Activated CD8-positive, alpha-beta T cell treated with anti-CD3 and anti-CD28 coated beads for 36 hours (primary cell): ENCODE measurements at regions not wholly inside any gene's neighbourhood (a gene's known extent, or its start where the extent isn't known, plus 50 kb on each side); places are given as distances from the start of the nearest gene placed in this dataset.

ENCODE experiments used
- ATAC-seq: fragments of 200-7000 bp; cut with Tn5 transposase; one replicate; pipeline ENCODE4 v1.10.0; 2021; ENCODE audit warnings: mild to moderate bottlenecking, moderate library complexity
- CTCF ChIA-PET: fragments of 350-600 bp; sonication (Branson Sonifier 250); formaldehyde crosslinking; loops from one replicate; lab custom pipeline; 2021; ENCODE audit warnings: antibody characterized with exemption; lab: Charles Lee
- POLR2A ChIA-PET: fragments of 350-600 bp; sonication (Branson Sonifier 250); formaldehyde crosslinking; loops from one replicate; lab custom pipeline; 2021; ENCODE audit warnings: antibody characterized with exemption; lab: Charles Lee
- DNase-seq: peaks from one replicate; pipeline ENCODE4 v3.0.0-alpha.2; 2020
- H3K27ac Mint-ChIP-seq: one replicate; pipeline ENCODE4 v1.8.0; 2021; ENCODE audit warnings: mild to moderate bottlenecking, mixed read lengths
- H3K27me3 Mint-ChIP-seq: one replicate; pipeline ENCODE4 v1.8.0; 2021; ENCODE audit warnings: mixed read lengths
- H3K36me3 Mint-ChIP-seq: one replicate; pipeline ENCODE4 v1.8.0; 2021; ENCODE audit warnings: low read depth, mixed read lengths
- H3K4me1 Mint-ChIP-seq: one replicate; pipeline ENCODE4 v1.8.0; 2021; ENCODE audit warnings: low read depth, mixed read lengths
- H3K4me3 Mint-ChIP-seq: one replicate; pipeline ENCODE4 v1.8.0; 2021; ENCODE audit warnings: mild to moderate bottlenecking, moderate library complexity, mixed read lengths
- H3K9me3 Mint-ChIP-seq: one replicate; pipeline ENCODE4 v1.8.0; 2021; ENCODE audit warnings: mixed read lengths
- CTCF ChIP-seq: fragments of 200-600 bp; IDR thresholded peaks from one replicate; pipeline ENCODE4 v1.8.0; 2022; ENCODE audit warnings: antibody characterized with exemption, mild to moderate bottlenecking
- intact Hi-C: fragments of 100-400 bp; cut with micrococcal nuclease; formaldehyde crosslinking; loops from one replicate; pipeline ENCODE4 v1.10.0; 2022

GRCh38 chr12:103181366-103182152 lies 224.1 kb downstream of the ASCL1 start:
- POLR2A ChIA-PET = no interaction called here
- no peaks in the 10 kb centered on the region for H3K9me3 Mint-ChIP-seq
- H3K4me1 Mint-ChIP-seq = no peaks in the 10 kb centered on the region
- intact Hi-C loops = no loop called here
- no peak overlapping the region for H3K27ac Mint-ChIP-seq
- H3K36me3 Mint-ChIP-seq = no peaks in the 10 kb centered on the region
- no peak for DNase-seq
- no peak for TF ChIP-seq CTCF
- no peaks in the 10 kb centered on the region for H3K27me3 Mint-ChIP-seq
- CTCF ChIA-PET = no interaction called here
- no peak overlapping the region for H3K4me3 Mint-ChIP-seq
- ATAC-seq = no peak

- intact Hi-C loops = no loop called here
- no peak for TF ChIP-seq CTCF
- Mint-ChIP-seq H3K27me3 (no peaks in the 10 kb centered on the region), H3K9me3 (no peaks in the 10 kb centered on the region), H3K4me3 (no peak overlapping the region), H3K36me3 (no peaks in the 10 kb centered on the region), H3K27ac (no peak overlapping the region), H3K4me1 (no peaks in the 10 kb centered on the region)
- DNase-seq (no peak), ATAC-seq (no peak)
- ChIA-PET CTCF (no interaction called here), POLR2A (no interaction called here)
These were observed 224.8 kb downstream of the ASCL1 start for GRCh38 chr12:103182299-103182698.

GRCh38 chr12:103196467-103196866 lies 239.0 kb downstream of the ASCL1 start:
- DNase-seq = no peak
- Mint-ChIP-seq H3K36me3 (no peaks in the 10 kb centered on the region), H3K4me3 (no peak overlapping the region), H3K4me1 (no peaks in the 10 kb centered on the region), H3K27me3 (peaks cover 1% of the 10 kb centered on the region), H3K9me3 (peaks cover 5% of the 10 kb centered on the region), H3K27ac (no peak overlapping the region)
- intact Hi-C loops = no loop called here
- TF ChIP-seq CTCF = no peak
- ATAC-seq = no peak
- ChIA-PET CTCF (no interaction called here), POLR2A (no interaction called here)

GRCh38 chr12:103197725-103198388 lies 240.4 kb downstream of the ASCL1 start:
- intact Hi-C loops = no loop called here
- no peak overlapping the region for H3K27ac Mint-ChIP-seq
- DNase-seq (no peak), ATAC-seq (no peak)
- no peak for TF ChIP-seq CTCF
- CTCF ChIA-PET = no interaction called here
- H3K4me1 Mint-ChIP-seq = no peaks in the 10 kb centered on the region
- POLR2A ChIA-PET = no interaction called here
- no peak overlapping the region for H3K4me3 Mint-ChIP-seq
- no peaks in the 10 kb centered on the region for H3K36me3 Mint-ChIP-seq
- peaks cover 1% of the 10 kb centered on the region for H3K27me3 Mint-ChIP-seq
- peaks cover 4% of the 10 kb centered on the region for H3K9me3 Mint-ChIP-seq

- no peaks in the 10 kb centered on the region for H3K4me1 Mint-ChIP-seq
- no peak overlapping the region for H3K4me3 Mint-ChIP-seq
- POLR2A ChIA-PET = no interaction called here
- TF ChIP-seq CTCF = no peak
- DNase-seq (no peak), ATAC-seq (no peak)
- H3K36me3 Mint-ChIP-seq = no peaks in the 10 kb centered on the region
- H3K27ac Mint-ChIP-seq = no peak overlapping the region
- peaks cover 4% of the 10 kb centered on the region for H3K9me3 Mint-ChIP-seq
- intact Hi-C loops = no loop called here
- CTCF ChIA-PET = no interaction called here
- H3K27me3 Mint-ChIP-seq = peaks cover 1% of the 10 kb centered on the region
These were observed 241.0 kb downstream of the ASCL1 start for GRCh38 chr12:103198499-103198898.
